Erythroblast (primary cell): ENCODE measurements at regions not wholly inside any gene's neighbourhood (a gene's known extent, or its start where the extent isn't known, plus 50 kb on each side); places are given as distances from the start of the nearest gene placed in this dataset.

Experiments
- GATA1 ChIP-seq: IDR thresholded peaks from 2 replicates; pipeline ENCODE4 v1.6.1; 2011; ENCODE audit warnings: low read depth, mild to moderate bottlenecking, control low read depth, low read length, moderate library complexity
- POLR2A ChIP-seq: IDR thresholded peaks from 2 replicates; pipeline ENCODE4 v1.6.1; 2011; ENCODE audit warnings: mild to moderate bottlenecking, low read length

DNA sequence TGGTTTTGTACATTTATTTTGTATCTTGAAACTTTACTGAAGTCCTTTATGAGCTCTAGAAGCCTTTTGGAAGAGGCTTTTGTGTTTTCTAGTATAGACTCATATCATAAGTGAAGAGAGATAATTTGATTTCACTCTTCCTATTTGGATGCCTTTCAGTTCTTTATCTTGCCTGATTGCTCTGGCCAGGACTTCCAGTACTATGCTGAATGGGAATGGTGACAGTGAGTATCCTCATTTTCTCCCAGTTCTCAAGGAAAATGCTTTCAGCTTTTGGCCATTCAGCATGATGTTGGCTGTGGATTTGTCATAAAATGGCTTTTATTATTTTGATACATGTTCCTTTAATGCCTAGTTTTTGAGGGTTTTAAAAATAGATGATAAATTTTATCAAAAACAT lies 1061.3 kb downstream of the STPG2 start:
- TF ChIP-seq POLR2A = no peak
- TF ChIP-seq GATA1 = no peak
